Neural cell (in vitro differentiated cells): ENCODE measurements at regions not wholly inside any gene's neighbourhood (a gene's known extent, or its start where the extent isn't known, plus 50 kb on each side); places are given as distances from the start of the nearest gene placed in this dataset.

Experiments
- H2AFZ ChIP-seq: fragments of 200-600, 300-800 bp; sonication (generic), shearing (Covaris generic); 2 replicates; pipeline ENCODE4 v1.6.0; 2014; ENCODE audit warnings: low read depth, mild to moderate bottlenecking, antibody characterized with exemption, low read length, moderate library complexity
- H3F3A ChIP-seq: fragments of 200-600 bp; shearing (Covaris generic); 2 replicates; pipeline ENCODE4 v1.6.1; 2016; ENCODE audit warnings: mild to moderate bottlenecking, moderate library complexity, mixed read lengths, antibody characterized with exemption, low read length; ENCODE audit not compliant: insufficient read depth, poor library complexity, severe bottlenecking
- H3K27ac ChIP-seq: fragments of 200-600, 300-800 bp; sonication (generic), shearing (Covaris generic); 2 replicates; pipeline ENCODE4 v1.5.1; 2014; ENCODE audit warnings: mild to moderate bottlenecking, low read length, moderate library complexity
- H3K27me3 ChIP-seq: fragments of 300-800, 200-600 bp; sonication (generic), shearing (Covaris generic); 2 replicates; pipeline ENCODE4 v1.6.0; 2014; ENCODE audit warnings: mild to moderate bottlenecking, low read depth, low read length, moderate library complexity; ENCODE audit not compliant: insufficient read depth
- H3K36me3 ChIP-seq: fragments of 300-800, 200-600 bp; sonication (generic), shearing (Covaris generic); 2 replicates; pipeline ENCODE4 v1.5.1; 2014; ENCODE audit warnings: mild to moderate bottlenecking, antibody characterized with exemption, low read length, moderate library complexity; ENCODE audit not compliant: insufficient read depth
- H3K4me2 ChIP-seq: fragments of 300-800, 200-600 bp; sonication (generic), shearing (Covaris generic); 2 replicates; pipeline ENCODE4 v1.6.0; 2014; ENCODE audit warnings: mild to moderate bottlenecking, low read length
- H3K4me3 ChIP-seq: fragments of 300-800, 200-600 bp; sonication (generic), shearing (Covaris generic); 2 replicates; pipeline ENCODE4 v1.5.1; 2014; ENCODE audit warnings: mild to moderate bottlenecking, low read length, moderate library complexity
- H3K79me2 ChIP-seq: fragments of 200-600 bp; shearing (Covaris generic); replicated peaks from 2 replicates; pipeline ENCODE4 v1.6.0; 2014; ENCODE audit warnings: mild to moderate bottlenecking, low read length, moderate library complexity; ENCODE audit not compliant: insufficient read depth
- H3K9ac ChIP-seq: fragments of 300-800, 200-600 bp; sonication (generic), shearing (Covaris generic); 2 replicates; pipeline ENCODE4 v1.6.1; 2016; ENCODE audit warnings: mild to moderate bottlenecking, low read length, mixed read lengths
- H3K9me2 ChIP-seq: fragments of 200-600 bp; shearing (Covaris generic); 2 replicates; pipeline ENCODE4 v1.6.1; 2016; ENCODE audit warnings: mild to moderate bottlenecking, low read length, mixed read lengths; ENCODE audit not compliant: insufficient read depth
- H3K9me3 ChIP-seq: fragments of 200-600, 300-800 bp; sonication (generic), shearing (Covaris generic); 2 replicates; pipeline ENCODE4 v1.6.1; 2016; ENCODE audit warnings: mild to moderate bottlenecking, mixed run types, low read length, moderate library complexity, mixed read lengths
- H4K20me1 ChIP-seq: fragments of 200-600 bp; shearing (Covaris generic); 2 replicates; pipeline ENCODE4 v1.6.1; 2016; ENCODE audit warnings: mild to moderate bottlenecking, mixed run types; ENCODE audit not compliant: insufficient read depth
- EP300 ChIP-seq: fragments of 450-650 bp; conservative IDR thresholded peaks from 2 replicates; pipeline ENCODE4 v1.6.1; 2014; ENCODE audit warnings: antibody characterized with exemption, mild to moderate bottlenecking, moderate library complexity; ENCODE audit not compliant: poor library complexity, severe bottlenecking
- EZH2 ChIP-seq: fragments of 200-600, 300-800 bp; shearing (Covaris generic), sonication (generic); IDR thresholded peaks from 2 replicates; pipeline ENCODE4 v1.6.1; 2014; ENCODE audit warnings: antibody characterized with exemption, low read length, borderline replicate concordance, mild to moderate bottlenecking; ENCODE audit not compliant: insufficient read depth, poor library complexity, severe bottlenecking
- MXI1 ChIP-seq: fragments of 450-650 bp; conservative IDR thresholded peaks from 2 replicates; pipeline ENCODE4 v1.6.1; 2014; ENCODE audit warnings: antibody characterized with exemption, mild to moderate bottlenecking; ENCODE audit not compliant: poor library complexity, severe bottlenecking
- POLR2AphosphoS5 ChIP-seq: IDR thresholded peaks from 2 replicates; pipeline ENCODE4 v1.6.1; 2012
- RAD21 ChIP-seq: fragments of 450-650 bp; conservative IDR thresholded peaks from 2 replicates; pipeline ENCODE4 v1.6.1; 2014; ENCODE audit warnings: antibody characterized with exemption, mild to moderate bottlenecking, moderate library complexity
- SMC3 ChIP-seq: fragments of 450-650 bp; conservative IDR thresholded peaks from 2 replicates; pipeline ENCODE4 v1.6.1; 2014; ENCODE audit warnings: antibody characterized with exemption, mild to moderate bottlenecking, moderate library complexity; ENCODE audit not compliant: poor library complexity
- TAF1 ChIP-seq: IDR thresholded peaks from 2 replicates; pipeline ENCODE4 v1.6.1; 2012; ENCODE audit warnings: low read depth
- TF ChIP-seq, protein P1 (sequence below): fragments of 450-650 bp; IDR thresholded peaks from 2 replicates; pipeline ENCODE4 v1.5.1; 2014; ENCODE audit warnings: antibody characterized with exemption, mild to moderate bottlenecking, moderate library complexity; ENCODE audit not compliant: poor library complexity, severe bottlenecking
- TF ChIP-seq, protein P2 (sequence below): IDR thresholded peaks from 2 replicates; pipeline ENCODE4 v1.6.1; 2012; ENCODE audit warnings: borderline replicate concordance

GRCh38 chr2:9695941-9696340, 65.1 kb upstream of the YWHAQ start:
- Histone ChIP-seq H3K9me3 (no peaks in the 10 kb centered on the region), H3K27me3 (no peaks in the 10 kb centered on the region), H3K4me2 (no peak overlapping the region), H3K4me3 (no peak overlapping the region), H3K79me2 (no peaks in the 10 kb centered on the region), H3K27ac (no peak overlapping the region), H3K9me2 (no peaks in the 10 kb centered on the region), H2AFZ (no peak overlapping the region), H4K20me1 (no peaks in the 10 kb centered on the region), H3F3A (no peaks in the 10 kb centered on the region), H3K9ac (no peak overlapping the region), H3K36me3 (no peaks in the 10 kb centered on the region)
- TF ChIP-seq POLR2AphosphoS5 (no peak), EP300 (no peak), MXI1 (no peak), RAD21 (no peak), TAF1 (no peak)
- TF ChIP-seq, protein P1, sequence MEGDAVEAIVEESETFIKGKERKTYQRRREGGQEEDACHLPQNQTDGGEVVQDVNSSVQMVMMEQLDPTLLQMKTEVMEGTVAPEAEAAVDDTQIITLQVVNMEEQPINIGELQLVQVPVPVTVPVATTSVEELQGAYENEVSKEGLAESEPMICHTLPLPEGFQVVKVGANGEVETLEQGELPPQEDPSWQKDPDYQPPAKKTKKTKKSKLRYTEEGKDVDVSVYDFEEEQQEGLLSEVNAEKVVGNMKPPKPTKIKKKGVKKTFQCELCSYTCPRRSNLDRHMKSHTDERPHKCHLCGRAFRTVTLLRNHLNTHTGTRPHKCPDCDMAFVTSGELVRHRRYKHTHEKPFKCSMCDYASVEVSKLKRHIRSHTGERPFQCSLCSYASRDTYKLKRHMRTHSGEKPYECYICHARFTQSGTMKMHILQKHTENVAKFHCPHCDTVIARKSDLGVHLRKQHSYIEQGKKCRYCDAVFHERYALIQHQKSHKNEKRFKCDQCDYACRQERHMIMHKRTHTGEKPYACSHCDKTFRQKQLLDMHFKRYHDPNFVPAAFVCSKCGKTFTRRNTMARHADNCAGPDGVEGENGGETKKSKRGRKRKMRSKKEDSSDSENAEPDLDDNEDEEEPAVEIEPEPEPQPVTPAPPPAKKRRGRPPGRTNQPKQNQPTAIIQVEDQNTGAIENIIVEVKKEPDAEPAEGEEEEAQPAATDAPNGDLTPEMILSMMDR = no peak
- TF ChIP-seq, protein P2, sequence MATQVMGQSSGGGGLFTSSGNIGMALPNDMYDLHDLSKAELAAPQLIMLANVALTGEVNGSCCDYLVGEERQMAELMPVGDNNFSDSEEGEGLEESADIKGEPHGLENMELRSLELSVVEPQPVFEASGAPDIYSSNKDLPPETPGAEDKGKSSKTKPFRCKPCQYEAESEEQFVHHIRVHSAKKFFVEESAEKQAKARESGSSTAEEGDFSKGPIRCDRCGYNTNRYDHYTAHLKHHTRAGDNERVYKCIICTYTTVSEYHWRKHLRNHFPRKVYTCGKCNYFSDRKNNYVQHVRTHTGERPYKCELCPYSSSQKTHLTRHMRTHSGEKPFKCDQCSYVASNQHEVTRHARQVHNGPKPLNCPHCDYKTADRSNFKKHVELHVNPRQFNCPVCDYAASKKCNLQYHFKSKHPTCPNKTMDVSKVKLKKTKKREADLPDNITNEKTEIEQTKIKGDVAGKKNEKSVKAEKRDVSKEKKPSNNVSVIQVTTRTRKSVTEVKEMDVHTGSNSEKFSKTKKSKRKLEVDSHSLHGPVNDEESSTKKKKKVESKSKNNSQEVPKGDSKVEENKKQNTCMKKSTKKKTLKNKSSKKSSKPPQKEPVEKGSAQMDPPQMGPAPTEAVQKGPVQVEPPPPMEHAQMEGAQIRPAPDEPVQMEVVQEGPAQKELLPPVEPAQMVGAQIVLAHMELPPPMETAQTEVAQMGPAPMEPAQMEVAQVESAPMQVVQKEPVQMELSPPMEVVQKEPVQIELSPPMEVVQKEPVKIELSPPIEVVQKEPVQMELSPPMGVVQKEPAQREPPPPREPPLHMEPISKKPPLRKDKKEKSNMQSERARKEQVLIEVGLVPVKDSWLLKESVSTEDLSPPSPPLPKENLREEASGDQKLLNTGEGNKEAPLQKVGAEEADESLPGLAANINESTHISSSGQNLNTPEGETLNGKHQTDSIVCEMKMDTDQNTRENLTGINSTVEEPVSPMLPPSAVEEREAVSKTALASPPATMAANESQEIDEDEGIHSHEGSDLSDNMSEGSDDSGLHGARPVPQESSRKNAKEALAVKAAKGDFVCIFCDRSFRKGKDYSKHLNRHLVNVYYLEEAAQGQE = no peak

DNA sequence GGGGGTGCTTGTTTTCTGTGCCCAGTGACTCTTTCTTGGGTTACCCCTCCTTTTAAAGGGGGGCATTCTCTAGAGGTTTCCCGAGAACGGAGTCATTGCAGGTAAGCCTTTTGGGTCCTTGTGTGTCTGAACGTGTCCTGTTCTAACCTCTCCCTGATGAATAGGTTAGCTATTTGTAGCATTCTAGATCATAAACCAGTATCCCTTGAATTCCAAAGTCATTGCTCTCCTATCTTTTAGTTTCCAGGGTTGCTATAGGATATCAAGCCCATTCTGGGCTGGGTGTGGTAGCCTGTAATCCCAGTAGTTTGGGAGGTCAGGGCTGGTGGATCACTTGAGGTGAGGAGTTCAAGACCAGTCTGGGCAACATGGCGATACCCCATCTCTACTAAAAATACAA, 65.9 kb upstream of the YWHAQ start:
- Histone ChIP-seq H3K9me2 (no peaks in the 10 kb centered on the region), H3K4me3 (no peak overlapping the region), H3K4me2 (no peak overlapping the region), H2AFZ (no peak overlapping the region), H3F3A (no peaks in the 10 kb centered on the region), H3K9me3 (no peaks in the 10 kb centered on the region), H3K79me2 (no peaks in the 10 kb centered on the region), H3K9ac (no peak overlapping the region), H3K27ac (no peak overlapping the region), H3K36me3 (no peaks in the 10 kb centered on the region), H4K20me1 (no peaks in the 10 kb centered on the region), H3K27me3 (no peaks in the 10 kb centered on the region)
- TF ChIP-seq RAD21 (no peak), EZH2 (no peak), TAF1 (no peak), SMC3 (no peak), EP300 (no peak), MXI1 (no peak), POLR2AphosphoS5 (no peak)
- TF ChIP-seq, protein P2 = no peak
- TF ChIP-seq, protein P1 = no peak
